A549 (cell line): ENCODE measurements at regions not wholly inside any gene's neighbourhood (a gene's known extent, or its start where the extent isn't known, plus 50 kb on each side); places are given as distances from the start of the nearest gene placed in this dataset.
"Not testable (repeated sequence)": the region's sequence is repeated elsewhere in the genome, so short reads cannot be mapped to it uniquely, and the experiment has no call there.

ENCODE experiments used
- ATAC-seq, 2 experiments: fragments of 200-7000 bp in 1 of 2; fragments of >200 bp in 1 of 2; cut with Nextera tagmentation in 1 of 2; cut with Tn5 transposase in 1 of 2; 3 replicates each; pipeline versions ENCODE4 v1.8.0 to v1.9.1; 2018 to 2020; ENCODE audit warnings: mild to moderate bottlenecking in 1 of 2, moderate library complexity in 1 of 2
- CTCF ChIA-PET: fragments of 300-600 bp; sonication (Branson Sonifier 250); formaldehyde crosslinking; extraction: SDS; loops from one replicate; lab custom pipeline; 2021; ENCODE audit warnings: antibody characterized with exemption, inconsistent platforms; lab: Yijun Ruan, JAX
- POLR2A ChIA-PET: fragments of 350-600 bp; formaldehyde crosslinking; extraction: SDS; loops from one replicate; lab custom pipeline; 2021; ENCODE audit warnings: antibody characterized with exemption, inconsistent platforms; lab: Yijun Ruan, JAX
- DNase-seq, 2 experiments: peaks; one replicate each; pipeline versions ENCODE4 v3.0.0 to v3.0.0-alpha.2; 2011 to 2016; ENCODE audit warnings: low read depth in 1 of 2, low spot score in 1 of 2
- FAIRE-seq: peaks from 2 replicates; lab custom pipeline; 2011; peaks lifted over from hg19 to GRCh38; lab: Jason Lieb, UNC
- H3K27ac ChIP-seq, 2 experiments: fragments of >200 bp; sonication (Bioruptor Twin); formaldehyde crosslinking; 3 replicates each; pipeline ENCODE4 v1.5.1; 2016 to 2017
- H3K4me1 ChIP-seq: fragments of >200 bp; sonication (Bioruptor Twin); formaldehyde crosslinking; 3 replicates; pipeline ENCODE4 v1.6.1; 2016
- H3K4me2 ChIP-seq: fragments of >200 bp; sonication (Bioruptor Twin); formaldehyde crosslinking; 3 replicates; pipeline ENCODE4 v1.6.1; 2016
- H3K4me3 ChIP-seq: fragments of >200 bp; sonication (Bioruptor Twin); formaldehyde crosslinking; 3 replicates; pipeline ENCODE4 v1.5.1; 2016
- H3K9me3 ChIP-seq: fragments of >200 bp; sonication (Bioruptor Twin); formaldehyde crosslinking; 3 replicates; pipeline ENCODE4 v1.6.1; 2016
- ATOH8 ChIP-seq: fragments of 250-450 bp; sonication (Bioruptor Pico); IDR thresholded peaks from 2 replicates; pipeline ENCODE4 v1.5.0; 2020; ENCODE audit warnings: low read depth, mild to moderate bottlenecking, moderate library complexity
- CBX8 ChIP-seq: fragments of 200-600 bp; sonication (generic); IDR thresholded peaks from 2 replicates; pipeline ENCODE4 v1.6.1; 2016
- CHD2 ChIP-seq: fragments of 150-350 bp; IDR thresholded peaks from 2 replicates; pipeline ENCODE4 v1.6.1; 2014; ENCODE audit warnings: low read length; ENCODE audit not compliant: partially characterized antibody
- CHD4 ChIP-seq: fragments of 200-600 bp; sonication (generic); IDR thresholded peaks from 2 replicates; pipeline ENCODE4 v1.6.1; 2016; ENCODE audit warnings: antibody characterized with exemption, mild to moderate bottlenecking, borderline replicate concordance
- EHF ChIP-seq: fragments of 250-450 bp; sonication (Bioruptor Pico); IDR thresholded peaks from 2 replicates; pipeline ENCODE4 v1.5.0; 2020; ENCODE audit warnings: mild to moderate bottlenecking
- EHMT2 ChIP-seq: fragments of 200-600 bp; sonication (generic); IDR thresholded peaks from 2 replicates; pipeline ENCODE4 v1.6.1; 2016; ENCODE audit warnings: antibody characterized with exemption, low read depth, mild to moderate bottlenecking, moderate library complexity
- ESRRA ChIP-seq: fragments of 150-350 bp; IDR thresholded peaks from 2 replicates; pipeline ENCODE4 v1.6.1; 2014; ENCODE audit warnings: mild to moderate bottlenecking, low read length, borderline replicate concordance
- GATA3 ChIP-seq: IDR thresholded peaks from 2 replicates; pipeline ENCODE4 v1.6.1; 2012; ENCODE audit warnings: borderline replicate concordance
- JUN ChIP-seq, 2 experiments: fragments of >200 bp; sonication (Bioruptor Twin); formaldehyde crosslinking; IDR thresholded peaks; 2 replicates in 1 of 2; 3 replicates in 1 of 2; pipeline ENCODE4 v1.6.1; 2016 to 2017
- NFE2L2 ChIP-seq: fragments of 150-350 bp; conservative IDR thresholded peaks from 2 replicates; pipeline ENCODE4 v1.6.1; 2014; ENCODE audit warnings: low read length
- NPAS2 ChIP-seq: fragments of 250-450 bp; sonication (Bioruptor Pico); IDR thresholded peaks from 2 replicates; pipeline ENCODE4 v1.8.0; 2022; ENCODE audit warnings: mild to moderate bottlenecking, moderate library complexity, borderline replicate concordance
- PBX3 ChIP-seq: IDR thresholded peaks from 2 replicates; pipeline ENCODE4 v1.6.1; 2012
- REST ChIP-seq: fragments of 200-600 bp; sonication (generic); IDR thresholded peaks from 2 replicates; pipeline ENCODE4 v1.6.1; 2016; ENCODE audit warnings: antibody characterized with exemption, mild to moderate bottlenecking, moderate library complexity
- SREBF2 ChIP-seq: fragments of 450-650 bp; IDR thresholded peaks from 2 replicates; pipeline ENCODE4 v1.6.1; 2014; ENCODE audit warnings: mild to moderate bottlenecking, moderate library complexity
- TP53 ChIP-seq: fragments of 250-450 bp; sonication (Bioruptor Pico); IDR thresholded peaks from 2 replicates; pipeline ENCODE4 v1.5.0; 2021; ENCODE audit warnings: mild to moderate bottlenecking, moderate library complexity
- WGBS: methylation state at CpG from one replicate; pipeline ENCODE4 v1.1.6; 2017; ENCODE audit errors: missing lambda C conversion rate; 5-methylcytosine and 5-hydroxymethylcytosine counted together
- TF ChIP-seq, protein P1 (sequence below): fragments of 250-450 bp; sonication (Bioruptor Pico); IDR thresholded peaks from 2 replicates; pipeline ENCODE4 v1.5.0; 2021; ENCODE audit warnings: mild to moderate bottlenecking, moderate library complexity, borderline replicate concordance
- TF ChIP-seq, protein P2 (sequence below): IDR thresholded peaks from 2 replicates; pipeline ENCODE4 v1.6.1; 2012
- TF ChIP-seq, protein P3 (sequence below): IDR thresholded peaks from 2 replicates; pipeline ENCODE4 v1.6.1; 2012; ENCODE audit warnings: low read depth, borderline replicate concordance
- TF ChIP-seq, protein P4 (sequence below): fragments of 450-650 bp; IDR thresholded peaks from 2 replicates; pipeline ENCODE4 v1.6.1; 2014; ENCODE audit warnings: antibody characterized with exemption

DNA sequence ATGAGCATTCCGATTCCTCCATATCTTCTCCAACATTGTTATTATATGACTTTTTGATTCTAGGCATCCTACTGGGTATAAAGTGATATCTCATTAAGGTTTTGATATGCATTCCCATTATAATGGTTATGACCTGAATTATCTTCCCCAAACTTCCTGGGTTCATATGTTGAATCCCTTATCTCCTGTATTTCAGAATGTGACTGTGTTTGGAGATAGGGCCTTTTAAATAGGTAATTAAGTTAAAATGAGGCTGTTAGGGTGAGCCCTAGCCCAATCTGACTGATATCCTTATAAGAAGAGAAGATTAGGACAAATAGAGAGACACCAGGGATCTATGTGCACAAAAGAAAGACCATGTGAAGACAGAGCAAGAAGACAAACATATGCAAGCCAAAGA is 96.9 kb upstream of the PMCH start:
- 76% methylated on average over 1 of the region's 1 CpG for WGBS
- DNase-seq: no peak
- Histone ChIP-seq H3K27ac (no peak overlapping the region), H3K4me2 (no peak overlapping the region), H3K9me3 (0 out of 3 replicates have a peak, but pooled peaks cover 4% of the 10 kb centered on the region), H3K4me1 (0 out of 3 replicates have a peak, but pooled peaks cover 4% of the 10 kb centered on the region), H3K4me3 (no peak overlapping the region)
- ATAC-seq: no peak
- FAIRE-seq: no peak
- ChIA-PET CTCF (interaction anchor here (1.2 kb wide), 1 partner anchor 11 kb away, joined by 3 read pairs; no protein-coding TSS in a partner anchor), POLR2A (no interaction called here)
- TF ChIP-seq CBX8: no peak

- FAIRE-seq, H3K4me3 ChIP-seq, H3K9me3 ChIP-seq, H3K4me2 ChIP-seq, H3K27ac ChIP-seq, POLR2A ChIA-PET, DNase-seq, H3K4me1 ChIP-seq, ATAC-seq, CTCF ChIA-PET: not testable (repeated sequence)
- 46% methylated on average over 8 of the region's 8 CpGs for WGBS
These were observed 94.1 kb upstream of the PMCH start for GRCh38 chr12:102291498-102292440.

DNA sequence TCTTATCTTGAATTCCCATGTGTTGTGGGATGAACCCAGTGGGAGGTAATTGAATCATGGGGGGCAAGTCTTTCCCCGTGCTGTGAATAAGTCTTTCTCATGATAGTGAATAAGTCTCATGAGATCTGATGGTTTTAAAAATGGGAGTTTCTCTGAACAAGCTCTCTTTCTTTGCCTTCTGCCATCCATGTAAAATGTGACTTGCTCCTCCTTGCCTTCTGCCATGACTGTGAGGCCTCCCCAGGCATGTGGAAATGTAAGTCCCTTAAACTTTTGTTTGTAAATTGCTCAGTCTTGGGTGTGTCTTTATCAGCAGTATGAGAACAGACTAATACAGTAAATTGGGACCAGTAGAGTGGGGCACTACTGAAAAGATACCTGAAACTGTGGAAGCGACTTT is 92.1 kb upstream of the PMCH start:
- POLR2A ChIA-PET, H3K27ac ChIP-seq, H3K9me3 ChIP-seq, ATAC-seq, FAIRE-seq, H3K4me1 ChIP-seq, CTCF ChIA-PET, DNase-seq, H3K4me3 ChIP-seq, H3K4me2 ChIP-seq: not testable (repeated sequence)
- 22% methylated on average over 2 of the region's 2 CpGs for WGBS

DNA sequence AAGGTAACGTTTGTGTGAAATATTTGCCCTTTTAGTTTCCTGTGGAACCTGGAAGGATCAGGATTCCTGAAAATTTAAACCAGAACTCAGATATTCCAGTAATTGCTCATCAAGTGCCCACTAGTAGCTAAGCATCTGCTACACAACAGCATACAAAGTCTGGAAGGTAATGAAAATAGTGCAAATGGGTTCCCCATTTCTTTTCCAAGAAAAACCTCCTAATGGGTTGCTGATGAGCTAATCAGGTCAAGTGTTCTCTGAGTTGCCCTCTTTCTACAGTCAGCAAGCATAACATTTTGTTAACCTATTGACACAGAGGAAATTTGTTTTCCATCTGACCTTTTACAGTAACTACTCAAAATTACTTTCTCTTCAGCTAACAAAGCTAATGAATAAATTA is 83.6 kb upstream of the PMCH start:
- Histone ChIP-seq H3K4me2 (no peak overlapping the region), H3K4me3 (no peak overlapping the region), H3K27ac (no peak overlapping the region), H3K4me1 (no peaks in the 10 kb centered on the region), H3K9me3 (no peaks in the 10 kb centered on the region; the same call in 2 of the 3 replicates)
- no peak for TF ChIP-seq PBX3
- no peak for TF ChIP-seq EHF (CRISPR knock-in tag)
- no peak for TF ChIP-seq ESRRA
- TF ChIP-seq CHD4: no peak
- no peak for TF ChIP-seq SREBF2
- TF ChIP-seq, protein P1, sequence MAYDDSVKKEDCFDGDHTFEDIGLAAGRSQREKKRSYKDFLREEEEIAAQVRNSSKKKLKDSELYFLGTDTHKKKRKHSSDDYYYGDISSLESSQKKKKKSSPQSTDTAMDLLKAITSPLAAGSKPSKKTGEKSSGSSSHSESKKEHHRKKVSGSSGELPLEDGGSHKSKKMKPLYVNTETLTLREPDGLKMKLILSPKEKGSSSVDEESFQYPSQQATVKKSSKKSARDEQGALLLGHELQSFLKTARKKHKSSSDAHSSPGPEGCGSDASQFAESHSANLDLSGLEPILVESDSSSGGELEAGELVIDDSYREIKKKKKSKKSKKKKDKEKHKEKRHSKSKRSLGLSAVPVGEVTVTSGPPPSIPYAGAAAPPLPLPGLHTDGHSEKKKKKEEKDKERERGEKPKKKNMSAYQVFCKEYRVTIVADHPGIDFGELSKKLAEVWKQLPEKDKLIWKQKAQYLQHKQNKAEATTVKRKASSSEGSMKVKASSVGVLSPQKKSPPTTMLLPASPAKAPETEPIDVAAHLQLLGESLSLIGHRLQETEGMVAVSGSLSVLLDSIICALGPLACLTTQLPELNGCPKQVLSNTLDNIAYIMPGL (CRISPR knock-in tag): no peak
- TF ChIP-seq, protein P2, sequence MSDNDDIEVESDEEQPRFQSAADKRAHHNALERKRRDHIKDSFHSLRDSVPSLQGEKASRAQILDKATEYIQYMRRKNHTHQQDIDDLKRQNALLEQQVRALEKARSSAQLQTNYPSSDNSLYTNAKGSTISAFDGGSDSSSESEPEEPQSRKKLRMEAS: no peak
- no peak for TF ChIP-seq REST
- no peak for TF ChIP-seq NPAS2 (CRISPR knock-in tag)
- no peak for TF ChIP-seq JUN (IDR thresholded peaks at IDR 0.05)
- TF ChIP-seq, protein P3, sequence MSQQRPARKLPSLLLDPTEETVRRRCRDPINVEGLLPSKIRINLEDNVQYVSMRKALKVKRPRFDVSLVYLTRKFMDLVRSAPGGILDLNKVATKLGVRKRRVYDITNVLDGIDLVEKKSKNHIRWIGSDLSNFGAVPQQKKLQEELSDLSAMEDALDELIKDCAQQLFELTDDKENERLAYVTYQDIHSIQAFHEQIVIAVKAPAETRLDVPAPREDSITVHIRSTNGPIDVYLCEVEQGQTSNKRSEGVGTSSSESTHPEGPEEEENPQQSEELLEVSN: no peak
- TF ChIP-seq ATOH8 (CRISPR knock-in tag): no peak
- no peak for TF ChIP-seq CHD2
- TF ChIP-seq, protein P4, sequence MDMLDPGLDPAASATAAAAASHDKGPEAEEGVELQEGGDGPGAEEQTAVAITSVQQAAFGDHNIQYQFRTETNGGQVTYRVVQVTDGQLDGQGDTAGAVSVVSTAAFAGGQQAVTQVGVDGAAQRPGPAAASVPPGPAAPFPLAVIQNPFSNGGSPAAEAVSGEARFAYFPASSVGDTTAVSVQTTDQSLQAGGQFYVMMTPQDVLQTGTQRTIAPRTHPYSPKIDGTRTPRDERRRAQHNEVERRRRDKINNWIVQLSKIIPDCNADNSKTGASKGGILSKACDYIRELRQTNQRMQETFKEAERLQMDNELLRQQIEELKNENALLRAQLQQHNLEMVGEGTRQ: no peak
- no peak for TF ChIP-seq GATA3
- TF ChIP-seq TP53 (CRISPR knock-in tag): no peak
- TF ChIP-seq EHMT2: no peak
- no peak for TF ChIP-seq NFE2L2
- ATAC-seq (no peak), FAIRE-seq (peak; percentile 74), DNase-seq (no peak)
- ChIA-PET CTCF (no interaction called here), POLR2A (no interaction called here)
- 44% methylated on average over 1 of the region's 1 CpG for WGBS
